ENCODE measurements at regions not wholly inside any gene's neighbourhood (a gene's known extent, or its start where the extent isn't known, plus 50 kb on each side); places are given as distances from the start of the nearest gene placed in this dataset.

DNA sequence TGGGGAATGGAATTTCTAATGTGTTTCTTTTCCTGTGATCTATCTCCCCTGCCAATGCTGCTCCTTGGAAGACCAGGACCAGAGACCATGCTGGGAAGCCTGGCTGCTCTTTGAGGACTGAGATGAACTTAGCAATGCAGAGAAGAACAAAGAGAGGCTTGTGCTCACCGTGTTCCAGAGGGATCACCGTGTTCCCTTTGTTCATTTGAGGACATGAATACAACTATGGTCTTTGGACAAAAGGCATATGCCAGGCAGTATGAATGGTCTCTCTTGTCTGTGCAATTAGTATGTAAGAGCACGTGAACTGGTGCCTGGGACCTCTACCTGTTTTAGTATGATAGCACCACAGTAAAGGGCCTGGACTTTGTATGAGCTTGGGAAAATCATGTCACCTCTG lies 139.9 kb downstream of the TDRD15 start (continued):
- no peak for TF ChIP-seq TRAFD1 (CRISPR knock-in tag; IDR thresholded peaks at IDR 0.05; ENCODE audit: borderline replicate concordance)
- TF ChIP-seq ETV5 (CRISPR knock-in tag; IDR thresholded peaks at IDR 0.05; ENCODE audit: borderline replicate concordance) = no peak
- TF ChIP-seq, protein P1, sequence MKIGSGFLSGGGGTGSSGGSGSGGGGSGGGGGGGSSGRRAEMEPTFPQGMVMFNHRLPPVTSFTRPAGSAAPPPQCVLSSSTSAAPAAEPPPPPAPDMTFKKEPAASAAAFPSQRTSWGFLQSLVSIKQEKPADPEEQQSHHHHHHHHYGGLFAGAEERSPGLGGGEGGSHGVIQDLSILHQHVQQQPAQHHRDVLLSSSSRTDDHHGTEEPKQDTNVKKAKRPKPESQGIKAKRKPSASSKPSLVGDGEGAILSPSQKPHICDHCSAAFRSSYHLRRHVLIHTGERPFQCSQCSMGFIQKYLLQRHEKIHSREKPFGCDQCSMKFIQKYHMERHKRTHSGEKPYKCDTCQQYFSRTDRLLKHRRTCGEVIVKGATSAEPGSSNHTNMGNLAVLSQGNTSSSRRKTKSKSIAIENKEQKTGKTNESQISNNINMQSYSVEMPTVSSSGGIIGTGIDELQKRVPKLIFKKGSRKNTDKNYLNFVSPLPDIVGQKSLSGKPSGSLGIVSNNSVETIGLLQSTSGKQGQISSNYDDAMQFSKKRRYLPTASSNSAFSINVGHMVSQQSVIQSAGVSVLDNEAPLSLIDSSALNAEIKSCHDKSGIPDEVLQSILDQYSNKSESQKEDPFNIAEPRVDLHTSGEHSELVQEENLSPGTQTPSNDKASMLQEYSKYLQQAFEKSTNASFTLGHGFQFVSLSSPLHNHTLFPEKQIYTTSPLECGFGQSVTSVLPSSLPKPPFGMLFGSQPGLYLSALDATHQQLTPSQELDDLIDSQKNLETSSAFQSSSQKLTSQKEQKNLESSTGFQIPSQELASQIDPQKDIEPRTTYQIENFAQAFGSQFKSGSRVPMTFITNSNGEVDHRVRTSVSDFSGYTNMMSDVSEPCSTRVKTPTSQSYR (CRISPR knock-in tag; IDR thresholded peaks at IDR 0.05; ENCODE audit: borderline replicate concordance) = no peak
- TF ChIP-seq ZNF605 (CRISPR knock-in tag; IDR thresholded peaks at IDR 0.05) = no peak
- TF ChIP-seq ZNF646 (CRISPR knock-in tag; IDR thresholded peaks at IDR 0.05) = no peak
- TF ChIP-seq, protein P2, sequence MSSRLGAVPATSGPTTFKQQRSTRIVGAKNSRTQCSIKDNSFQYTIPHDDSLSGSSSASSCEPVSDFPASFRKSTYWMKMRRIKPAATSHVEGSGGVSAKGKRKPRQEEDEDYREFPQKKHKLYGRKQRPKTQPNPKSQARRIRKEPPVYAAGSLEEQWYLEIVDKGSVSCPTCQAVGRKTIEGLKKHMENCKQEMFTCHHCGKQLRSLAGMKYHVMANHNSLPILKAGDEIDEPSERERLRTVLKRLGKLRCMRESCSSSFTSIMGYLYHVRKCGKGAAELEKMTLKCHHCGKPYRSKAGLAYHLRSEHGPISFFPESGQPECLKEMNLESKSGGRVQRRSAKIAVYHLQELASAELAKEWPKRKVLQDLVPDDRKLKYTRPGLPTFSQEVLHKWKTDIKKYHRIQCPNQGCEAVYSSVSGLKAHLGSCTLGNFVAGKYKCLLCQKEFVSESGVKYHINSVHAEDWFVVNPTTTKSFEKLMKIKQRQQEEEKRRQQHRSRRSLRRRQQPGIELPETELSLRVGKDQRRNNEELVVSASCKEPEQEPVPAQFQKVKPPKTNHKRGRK (CRISPR knock-in tag; IDR thresholded peaks at IDR 0.05) = no peak
- TF ChIP-seq ZNF230 (CRISPR knock-in tag; IDR thresholded peaks at IDR 0.05) = no peak
- TF ChIP-seq, protein P3, sequence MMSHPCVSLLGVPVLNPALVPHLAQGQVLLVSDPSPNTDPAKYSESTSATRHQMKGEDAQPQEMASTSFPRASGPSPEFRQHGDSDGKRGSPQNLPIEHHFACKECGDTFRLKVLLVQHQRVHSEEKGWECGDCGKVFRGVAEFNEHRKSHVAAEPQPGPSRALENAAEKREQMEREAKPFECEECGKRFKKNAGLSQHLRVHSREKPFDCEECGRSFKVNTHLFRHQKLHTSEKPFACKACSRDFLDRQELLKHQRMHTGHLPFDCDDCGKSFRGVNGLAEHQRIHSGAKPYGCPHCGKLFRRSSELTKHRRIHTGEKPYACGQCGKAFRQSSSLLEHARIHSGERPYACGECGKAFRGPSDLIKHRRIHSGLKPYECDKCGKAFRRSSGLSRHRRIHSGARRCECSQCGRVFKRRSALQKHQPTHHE (CRISPR knock-in tag; IDR thresholded peaks at IDR 0.05; ENCODE audit: borderline replicate concordance) = no peak
- no peak for TF ChIP-seq E2F5 (CRISPR knock-in tag; conservative IDR thresholded peaks at IDR 0.05)
- no peak for TF ChIP-seq IKZF4 (CRISPR knock-in tag; IDR thresholded peaks at IDR 0.05; ENCODE audit: borderline replicate concordance, low read depth, not compliant biosample characterization)
- TF ChIP-seq REPIN1 (CRISPR knock-in tag; IDR thresholded peaks at IDR 0.05; ENCODE audit: borderline replicate concordance, low read depth) = no peak

All from HepG2 (cell line).